Prostate gland (tissue), 2 donors: ENCODE measurements at regions not wholly inside any gene's neighbourhood (a gene's known extent, or its start where the extent isn't known, plus 50 kb on each side); places are given as distances from the start of the nearest gene placed in this dataset.

ENCODE experiments used
- POLR2AphosphoS5 ChIP-seq: sonication (generic); formaldehyde crosslinking; IDR thresholded peaks from one replicate; pipeline ENCODE4 v1.6.1; 2017; ENCODE audit warnings: antibody characterized with exemption
- TF ChIP-seq, protein P1 (sequence below), 4 experiments: fragments of 200-600 bp in 2 of 4; fragments of 450-650 bp in 2 of 4; sonication (generic) in 2 of 4; IDR thresholded peaks; 1 replicate in 3 of 4; 2 replicates in 1 of 4; pipeline ENCODE4 v1.5.1; 2016 to 2019; ENCODE audit warnings: antibody characterized with exemption in 4 of 4, mild to moderate bottlenecking in 2 of 4, moderate library complexity in 2 of 4

DNA sequence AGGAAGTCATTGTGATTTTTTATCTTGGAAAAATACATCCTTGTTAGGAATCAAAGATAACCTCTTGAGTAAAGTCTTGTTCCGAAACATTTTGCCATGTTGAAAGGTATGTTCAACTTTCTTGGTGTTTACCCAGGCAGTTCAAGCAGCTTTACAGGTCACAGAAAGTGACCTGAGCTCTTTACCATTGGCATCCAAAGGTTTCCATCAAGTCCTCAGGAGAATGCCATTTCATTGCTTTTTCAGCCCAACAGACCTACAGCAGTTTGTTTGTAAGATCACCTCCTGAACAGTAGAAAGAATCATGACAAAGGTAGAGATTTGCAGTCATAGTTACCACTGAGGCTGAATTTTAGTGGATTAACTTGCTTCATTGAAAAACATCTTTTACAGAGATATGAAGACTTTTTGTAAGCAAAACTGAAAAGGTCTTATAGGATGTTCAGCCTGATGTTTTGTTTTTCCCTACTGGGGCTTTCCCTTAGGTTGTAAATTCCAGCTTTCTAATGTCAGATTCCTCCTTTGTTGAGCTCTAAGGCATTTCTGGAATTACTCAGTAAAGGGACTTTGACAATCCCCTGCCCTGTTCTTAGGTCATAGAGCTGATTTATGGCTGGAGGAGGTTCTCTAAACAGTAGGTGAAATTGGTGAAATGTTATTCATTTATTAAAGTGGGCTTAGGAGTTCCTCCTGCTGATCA is 236.8 kb upstream of the RBMS1 start:
- TF ChIP-seq, protein P1, sequence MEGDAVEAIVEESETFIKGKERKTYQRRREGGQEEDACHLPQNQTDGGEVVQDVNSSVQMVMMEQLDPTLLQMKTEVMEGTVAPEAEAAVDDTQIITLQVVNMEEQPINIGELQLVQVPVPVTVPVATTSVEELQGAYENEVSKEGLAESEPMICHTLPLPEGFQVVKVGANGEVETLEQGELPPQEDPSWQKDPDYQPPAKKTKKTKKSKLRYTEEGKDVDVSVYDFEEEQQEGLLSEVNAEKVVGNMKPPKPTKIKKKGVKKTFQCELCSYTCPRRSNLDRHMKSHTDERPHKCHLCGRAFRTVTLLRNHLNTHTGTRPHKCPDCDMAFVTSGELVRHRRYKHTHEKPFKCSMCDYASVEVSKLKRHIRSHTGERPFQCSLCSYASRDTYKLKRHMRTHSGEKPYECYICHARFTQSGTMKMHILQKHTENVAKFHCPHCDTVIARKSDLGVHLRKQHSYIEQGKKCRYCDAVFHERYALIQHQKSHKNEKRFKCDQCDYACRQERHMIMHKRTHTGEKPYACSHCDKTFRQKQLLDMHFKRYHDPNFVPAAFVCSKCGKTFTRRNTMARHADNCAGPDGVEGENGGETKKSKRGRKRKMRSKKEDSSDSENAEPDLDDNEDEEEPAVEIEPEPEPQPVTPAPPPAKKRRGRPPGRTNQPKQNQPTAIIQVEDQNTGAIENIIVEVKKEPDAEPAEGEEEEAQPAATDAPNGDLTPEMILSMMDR (IDR thresholded peaks at IDR 0.05), result no peak
- TF ChIP-seq POLR2AphosphoS5, result no peak
